ENCODE measurements at regions not wholly inside any gene's neighbourhood (a gene's known extent, or its start where the extent isn't known, plus 50 kb on each side); places are given as distances from the start of the nearest gene placed in this dataset.
"Not testable (repeated sequence)": the region's sequence is repeated elsewhere in the genome, so short reads cannot be mapped to it uniquely, and the experiment has no call there.

GRCh38 chr12:114848666-114849065 lies 164.7 kb upstream of the TBX3 start:
- no peak overlapping the region for H3K4me3 Mint-ChIP-seq
- DNase-seq (no peak), ATAC-seq (replicated peaks in 1 of 2) (no peak)
- H3K9me3 Mint-ChIP-seq = peaks cover 5 to 7% of the 10 kb centered on the region in 2 donors
- H3K36me3 Mint-ChIP-seq (ENCODE audit: insufficient read depth in 2 of 2) = peaks cover 0 to 2% of the 10 kb centered on the region in 2 donors
- H3K4me1 Mint-ChIP-seq (ENCODE audit: low read depth) = no peaks in the 10 kb centered on the region
- H3K27ac Mint-ChIP-seq = no peak overlapping the region
- no peaks in the 10 kb centered on the region for H3K27me3 Mint-ChIP-seq (ENCODE audit: low read depth)

GRCh38 chr12:114847441-114848035 lies 163.6 kb upstream of the TBX3 start:
- ATAC-seq (replicated peaks in 1 of 2) = no peak
- Mint-ChIP-seq H3K27ac (no peak overlapping the region), H3K4me3 (no peak overlapping the region), H3K4me1 (ENCODE audit: low read depth) (no peaks in the 10 kb centered on the region), H3K9me3 (peaks cover 2 to 3% of the 10 kb centered on the region in 2 donors), H3K27me3 (ENCODE audit: low read depth) (no peaks in the 10 kb centered on the region), H3K36me3 (ENCODE audit: insufficient read depth in 2 of 2) (no peaks in the 10 kb centered on the region)
- no peak for DNase-seq

- H3K27me3 Mint-ChIP-seq (ENCODE audit: low read depth) = no peaks in the 10 kb centered on the region
Measured at GRCh38 chr12:114846771-114847170, 162.8 kb upstream of the TBX3 start.

GRCh38 chr12:114841557-114842251 lies 157.7 kb upstream of the TBX3 start:
- DNase-seq = no peak
- no peaks in the 10 kb centered on the region for H3K9me3 Mint-ChIP-seq
- no peaks in the 10 kb centered on the region for H3K4me1 Mint-ChIP-seq (ENCODE audit: low read depth)
- no peaks in the 10 kb centered on the region for H3K36me3 Mint-ChIP-seq (ENCODE audit: insufficient read depth in 2 of 2)
- no peak overlapping the region for H3K27ac Mint-ChIP-seq
- no peak overlapping the region for H3K4me3 Mint-ChIP-seq
- no peak for ATAC-seq (replicated peaks in 1 of 2)
- no peaks in the 10 kb centered on the region for H3K27me3 Mint-ChIP-seq (ENCODE audit: low read depth)

More at GRCh38 chr12:114846771-114847170, 162.8 kb upstream of the TBX3 start:
- no peak overlapping the region for H3K27ac Mint-ChIP-seq
- ATAC-seq (replicated peaks in 1 of 2) = no peak
- H3K4me1 Mint-ChIP-seq (ENCODE audit: low read depth) = no peaks in the 10 kb centered on the region
- DNase-seq = no peak
- no peaks in the 10 kb centered on the region for H3K36me3 Mint-ChIP-seq (ENCODE audit: insufficient read depth in 2 of 2)
- H3K4me3 Mint-ChIP-seq = no peak overlapping the region
- H3K9me3 Mint-ChIP-seq = no peaks in the 10 kb centered on the region

- Mint-ChIP-seq H3K9me3 (no peaks in the 10 kb centered on the region), H3K4me1 (ENCODE audit: low read depth) (no peaks in the 10 kb centered on the region), H3K4me3 (no peak overlapping the region), H3K27me3 (ENCODE audit: low read depth) (no peaks in the 10 kb centered on the region), H3K27ac (no peak overlapping the region), H3K36me3 (ENCODE audit: insufficient read depth in 2 of 2) (no peaks in the 10 kb centered on the region)
- ATAC-seq (replicated peaks in 1 of 2) (no peak), DNase-seq (no peak)
Measured at GRCh38 chr12:114838480-114838879, 154.5 kb upstream of the TBX3 start.

- Mint-ChIP-seq H3K4me1 (ENCODE audit: low read depth) (no peaks in the 10 kb centered on the region), H3K4me3 (no peak overlapping the region), H3K27ac (no peak overlapping the region), H3K36me3 (ENCODE audit: insufficient read depth in 2 of 2) (no peaks in the 10 kb centered on the region), H3K27me3 (ENCODE audit: low read depth) (no peaks in the 10 kb centered on the region), H3K9me3 (no peaks in the 10 kb centered on the region)
- DNase-seq (no peak), ATAC-seq (replicated peaks in 1 of 2) (no peak)
Measured at GRCh38 chr12:114836609-114837008, 152.6 kb upstream of the TBX3 start.

- Mint-ChIP-seq H3K27ac (no peak overlapping the region), H3K4me3 (no peak overlapping the region), H3K9me3 (no peaks in the 10 kb centered on the region), H3K27me3 (ENCODE audit: low read depth) (no peaks in the 10 kb centered on the region), H3K4me1 (ENCODE audit: low read depth) (no peaks in the 10 kb centered on the region), H3K36me3 (ENCODE audit: insufficient read depth in 2 of 2) (no peaks in the 10 kb centered on the region)
- ATAC-seq (replicated peaks in 1 of 2) = no peak
- DNase-seq = no peak
Measured at GRCh38 chr12:114835031-114835430, 151.1 kb upstream of the TBX3 start.

- Mint-ChIP-seq H3K27ac (no peak overlapping the region), H3K36me3 (ENCODE audit: insufficient read depth in 2 of 2) (no peaks in the 10 kb centered on the region), H3K4me3 (no peak overlapping the region), H3K27me3 (ENCODE audit: low read depth) (no peaks in the 10 kb centered on the region), H3K9me3 (no peaks in the 10 kb centered on the region), H3K4me1 (ENCODE audit: low read depth) (no peaks in the 10 kb centered on the region)
- DNase-seq (no peak), ATAC-seq (replicated peaks in 1 of 2) (no peak)
Measured at GRCh38 chr12:114834621-114835020, 150.6 kb upstream of the TBX3 start.

GRCh38 chr12:114829833-114830232 lies 145.9 kb upstream of the TBX3 start:
- ATAC-seq (replicated peaks in 1 of 2) (no peak), DNase-seq (no peak)
- Mint-ChIP-seq H3K4me1 (ENCODE audit: low read depth) (no peaks in the 10 kb centered on the region), H3K27me3 (ENCODE audit: low read depth) (no peaks in the 10 kb centered on the region), H3K9me3 (peaks cover 0 to 3% of the 10 kb centered on the region in 2 donors), H3K4me3 (no peak overlapping the region), H3K27ac (no peak overlapping the region), H3K36me3 (ENCODE audit: insufficient read depth in 2 of 2) (no peaks in the 10 kb centered on the region)

- H3K27me3 Mint-ChIP-seq (ENCODE audit: low read depth); DNase-seq; ATAC-seq (replicated peaks in 1 of 2); H3K36me3 Mint-ChIP-seq (ENCODE audit: insufficient read depth in 2 of 2); H3K9me3 Mint-ChIP-seq; H3K4me1 Mint-ChIP-seq (ENCODE audit: low read depth); H3K4me3 Mint-ChIP-seq; H3K27ac Mint-ChIP-seq: not testable (repeated sequence)
Measured at GRCh38 chr12:114829244-114829643, 145.3 kb upstream of the TBX3 start.

- no peak overlapping the region for H3K4me3 Mint-ChIP-seq
- H3K9me3 Mint-ChIP-seq = peaks cover 0 to 3% of the 10 kb centered on the region in 2 donors
- DNase-seq (no peak), ATAC-seq (replicated peaks in 1 of 2) (no peak)
- no peak overlapping the region for H3K27ac Mint-ChIP-seq
- no peaks in the 10 kb centered on the region for H3K4me1 Mint-ChIP-seq (ENCODE audit: low read depth)
- no peaks in the 10 kb centered on the region for H3K36me3 Mint-ChIP-seq (ENCODE audit: insufficient read depth in 2 of 2)
- H3K27me3 Mint-ChIP-seq (ENCODE audit: low read depth) = no peaks in the 10 kb centered on the region
Measured at GRCh38 chr12:114827461-114827860, 143.5 kb upstream of the TBX3 start.

GRCh38 chr12:114826244-114826643 lies 142.3 kb upstream of the TBX3 start:
- H3K9me3 Mint-ChIP-seq = peaks cover 0 to 3% of the 10 kb centered on the region in 2 donors
- H3K27me3 Mint-ChIP-seq (ENCODE audit: low read depth) = no peaks in the 10 kb centered on the region
- no peak for ATAC-seq (replicated peaks in 1 of 2)
- no peak for DNase-seq
- no peak overlapping the region for H3K27ac Mint-ChIP-seq
- no peaks in the 10 kb centered on the region for H3K4me1 Mint-ChIP-seq (ENCODE audit: low read depth)
- H3K36me3 Mint-ChIP-seq (ENCODE audit: insufficient read depth in 2 of 2) = no peaks in the 10 kb centered on the region
- no peak overlapping the region for H3K4me3 Mint-ChIP-seq

GRCh38 chr12:114823724-114824123 lies 139.7 kb upstream of the TBX3 start:
- no peak for DNase-seq
- Mint-ChIP-seq H3K4me3 (no peak overlapping the region), H3K9me3 (peaks cover 0 to 3% of the 10 kb centered on the region in 2 donors), H3K27me3 (ENCODE audit: low read depth) (no peaks in the 10 kb centered on the region), H3K4me1 (ENCODE audit: low read depth) (no peaks in the 10 kb centered on the region), H3K27ac (no peak overlapping the region), H3K36me3 (ENCODE audit: insufficient read depth in 2 of 2) (no peaks in the 10 kb centered on the region)
- ATAC-seq (replicated peaks in 1 of 2) = no peak

- H3K4me3 Mint-ChIP-seq = no peak overlapping the region
- no peak for DNase-seq
- no peaks in the 10 kb centered on the region for H3K9me3 Mint-ChIP-seq
- H3K27ac Mint-ChIP-seq = no peak overlapping the region
- no peaks in the 10 kb centered on the region for H3K27me3 Mint-ChIP-seq (ENCODE audit: low read depth)
- no peak for ATAC-seq (replicated peaks in 1 of 2)
- H3K4me1 Mint-ChIP-seq (ENCODE audit: low read depth) = no peaks in the 10 kb centered on the region
- no peaks in the 10 kb centered on the region for H3K36me3 Mint-ChIP-seq (ENCODE audit: insufficient read depth in 2 of 2)
Measured at GRCh38 chr12:114821570-114821969, 137.6 kb upstream of the TBX3 start.
